Epithelial cell of esophagus (primary cell): ENCODE measurements at regions not wholly inside any gene's neighbourhood (a gene's known extent, or its start where the extent isn't known, plus 50 kb on each side); places are given as distances from the start of the nearest gene placed in this dataset.

ENCODE experiments used
- DNase-seq: peaks from one replicate; pipeline ENCODE4 v3.0.0; 2010; ENCODE audit warnings: low read depth
- H3K4me3 ChIP-seq: 2 replicates; pipeline ENCODE4 v1.5.1; 2011; ENCODE audit warnings: mild to moderate bottlenecking, low read length, control low read depth
- CTCF ChIP-seq: IDR thresholded peaks from 2 replicates; pipeline ENCODE4 v1.5.1; 2011; ENCODE audit warnings: low read depth, mild to moderate bottlenecking, low read length, control low read depth, inconsistent platforms; ENCODE audit not compliant: insufficient read depth; ENCODE audit errors: missing control alignments

GRCh38 chr2:103873716-103874351 lies 980.1 kb upstream of the POU3F3 start:
- no peak for TF ChIP-seq CTCF
- DNase-seq, result no peak
- no peak overlapping the region for H3K4me3 ChIP-seq

DNA sequence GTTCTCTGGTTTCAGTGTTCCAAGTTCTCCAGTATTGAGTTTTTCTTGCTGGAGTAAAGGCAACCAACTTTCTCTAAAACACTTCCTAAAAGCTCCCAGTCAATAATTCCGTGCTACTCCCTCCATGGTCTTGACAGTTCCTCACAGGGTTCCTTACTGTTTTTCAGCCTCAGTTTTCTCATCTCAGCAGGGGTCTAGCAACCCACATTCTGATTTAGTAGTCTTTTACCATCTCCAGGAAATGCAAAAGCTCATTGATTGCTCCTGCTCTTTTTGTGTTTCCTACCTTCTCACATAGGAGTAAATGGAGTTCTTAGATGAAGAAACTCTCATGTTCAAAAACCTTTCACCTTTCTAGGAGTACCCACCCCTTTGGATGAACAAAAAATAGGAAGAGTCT lies 978.8 kb upstream of the POU3F3 start:
- no peak overlapping the region for H3K4me3 ChIP-seq
- no peak for TF ChIP-seq CTCF
- DNase-seq, result no peak

GRCh38 chr2:103875531-103875930 lies 978.4 kb upstream of the POU3F3 start:
- no peak for DNase-seq
- no peak overlapping the region for H3K4me3 ChIP-seq
- TF ChIP-seq CTCF, result no peak

DNA sequence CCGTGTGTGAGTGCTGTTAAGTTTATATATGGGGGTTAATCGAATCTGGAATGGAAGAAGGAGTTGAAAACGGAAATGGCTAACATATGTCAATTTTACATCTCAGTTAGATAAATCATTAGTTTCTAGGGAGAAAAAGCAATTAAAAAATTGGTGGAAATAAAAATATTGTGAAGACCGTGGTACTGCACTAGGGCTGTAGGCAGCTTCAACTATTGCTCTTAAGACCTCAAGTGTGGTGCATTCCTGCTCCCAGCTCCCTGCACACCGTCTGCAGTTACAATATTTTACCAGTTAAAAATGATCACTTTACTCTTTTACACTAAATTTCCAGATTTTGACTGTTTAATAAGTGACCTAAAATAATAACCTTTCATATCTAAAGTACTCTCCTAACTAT lies 977.3 kb upstream of the POU3F3 start:
- no peak for TF ChIP-seq CTCF
- no peak overlapping the region for H3K4me3 ChIP-seq
- DNase-seq, result no peak

DNA sequence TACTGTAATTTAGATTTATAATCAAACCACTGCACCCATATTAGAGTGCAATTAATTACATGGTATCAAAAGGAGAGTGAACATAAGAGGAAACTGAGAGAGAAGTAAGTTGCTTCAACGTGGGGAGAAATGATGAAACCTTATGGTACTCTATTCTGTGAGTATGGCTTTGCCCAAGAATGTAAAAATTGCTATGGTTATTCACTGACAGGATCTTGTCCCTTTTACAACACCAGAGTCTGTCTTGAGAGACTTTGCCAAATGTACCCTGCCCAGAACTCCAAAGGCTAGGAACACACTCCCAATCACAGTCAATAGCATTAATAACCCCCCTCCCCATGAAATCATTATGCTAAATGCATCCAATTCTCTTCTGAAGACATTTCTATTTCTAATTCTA lies 974.8 kb upstream of the POU3F3 start:
- no peak for TF ChIP-seq CTCF
- no peak for DNase-seq
- H3K4me3 ChIP-seq, result no peak overlapping the region

DNA sequence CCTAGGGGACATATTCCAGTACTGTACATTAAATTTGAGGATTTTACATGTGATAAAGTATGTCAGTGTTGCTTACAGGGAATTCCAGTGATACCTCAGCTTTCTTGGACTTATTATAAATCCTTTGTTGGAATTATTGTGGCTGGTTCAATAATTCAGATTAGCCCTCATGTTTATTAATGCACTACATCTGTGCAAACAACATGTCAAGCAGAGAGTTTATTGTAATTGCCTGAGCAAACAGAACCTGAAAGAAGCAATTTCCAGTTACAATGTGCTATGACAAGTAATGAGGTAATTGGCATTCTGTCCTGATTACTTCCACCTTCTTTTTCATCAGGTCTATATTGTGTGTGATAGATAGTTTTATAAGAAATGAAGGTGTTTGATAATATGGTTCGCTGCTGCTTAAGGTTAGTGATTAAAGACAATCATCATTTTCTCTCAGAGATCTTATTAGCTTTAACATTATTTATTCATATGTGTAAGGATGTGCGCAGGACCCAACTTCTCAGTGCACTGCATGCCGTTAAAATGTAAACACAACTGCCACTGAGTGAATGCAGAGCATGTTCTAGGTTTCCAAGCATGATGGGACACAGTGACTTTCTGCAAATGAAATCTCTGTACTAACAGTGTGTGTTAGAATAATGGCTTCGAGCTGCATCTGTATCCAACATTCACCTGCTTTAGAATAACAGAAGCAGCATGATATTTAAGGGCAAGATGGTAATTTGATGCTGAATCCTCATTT lies 973.7 kb upstream of the POU3F3 start:
- H3K4me3 ChIP-seq, result no peak overlapping the region
- DNase-seq, result no peak
- TF ChIP-seq CTCF, result no peak

- no peak for DNase-seq
- H3K4me3 ChIP-seq, result no peak overlapping the region
- no peak for TF ChIP-seq CTCF
Observed at GRCh38 chr2:103887625-103888024, 966.3 kb upstream of the POU3F3 start.
